ENCODE measurements at regions not wholly inside any gene's neighbourhood (a gene's known extent, or its start where the extent isn't known, plus 50 kb on each side); places are given as distances from the start of the nearest gene placed in this dataset.
"Not testable (repeated sequence)": the region's sequence is repeated elsewhere in the genome, so short reads cannot be mapped to it uniquely, and the experiment has no call there.

DNA sequence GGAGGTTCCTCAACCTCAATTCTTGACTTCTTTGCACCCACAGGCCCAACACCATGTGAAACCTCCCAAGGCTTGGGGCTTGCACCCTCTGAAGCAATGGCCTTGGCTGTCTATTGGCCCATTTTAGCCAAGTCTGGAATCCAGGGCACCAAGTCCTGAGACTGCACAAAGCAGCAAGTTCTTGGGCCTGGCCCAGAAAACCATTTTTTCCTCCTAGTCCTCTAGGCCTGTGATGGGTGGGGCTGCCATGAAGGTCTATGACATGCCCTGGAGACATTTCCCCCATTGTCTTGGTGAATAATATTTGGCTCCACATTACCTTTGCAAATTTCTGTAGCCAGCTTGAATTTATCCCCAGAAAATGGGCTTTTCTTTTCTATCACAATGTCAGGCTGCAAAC lies 849.6 kb upstream of the MANEA start:
- Histone ChIP-seq H3K4me1 (ENCODE audit: control insufficient read depth in 3 of 3, insufficient read depth in 3 of 3, low read length in 3 of 3) (no peaks in the 10 kb centered on the region), H3K9me3 (ENCODE audit: control insufficient read depth in 3 of 3, low read length in 3 of 3) (peaks cover 0 to 6% (median 2%) of the 10 kb centered on the region in 3 donors), H3K36me3 (ENCODE audit: control insufficient read depth in 3 of 3, insufficient read depth in 3 of 3, low read length in 3 of 3) (no peaks in the 10 kb centered on the region), H3K27me3 (ENCODE audit: control insufficient read depth in 3 of 3, insufficient read depth in 3 of 3, low read length in 3 of 3) (no peaks in the 10 kb centered on the region), H3K27ac (ENCODE audit: low read depth, low read length) (no peak overlapping the region), H3K9ac (ENCODE audit: low read depth in 1 of 3, low read length in 3 of 3) (no peak overlapping the region), H3K4me3 (ENCODE audit: low read length in 3 of 3) (no peak overlapping the region)

DNA sequence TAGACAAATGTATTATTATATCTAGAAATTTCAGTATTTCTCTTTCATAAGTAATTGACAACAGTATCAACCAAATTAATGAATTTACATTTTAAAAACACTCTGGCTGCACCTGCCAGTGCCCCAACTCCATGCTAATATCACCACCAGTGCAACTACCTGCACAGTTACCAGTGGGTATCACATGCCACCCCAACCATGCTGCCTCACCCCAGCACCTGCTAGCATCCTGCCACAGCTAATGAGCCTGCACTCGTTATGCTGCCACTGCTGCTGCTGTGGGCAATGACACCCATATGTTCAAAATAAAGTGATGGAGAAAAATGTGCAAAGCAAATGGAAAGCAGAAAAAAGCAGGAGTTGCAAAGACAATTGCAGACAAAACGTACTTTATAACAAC lies 855.9 kb upstream of the MANEA start:
- Histone ChIP-seq H3K27ac (ENCODE audit: low read depth, low read length) (no peak overlapping the region), H3K9me3 (ENCODE audit: control insufficient read depth in 3 of 3, low read length in 3 of 3) (peaks cover 0 to 2% (median 0%) of the 10 kb centered on the region in 3 donors), H3K4me3 (ENCODE audit: low read length in 3 of 3) (no peak overlapping the region), H3K27me3 (ENCODE audit: control insufficient read depth in 3 of 3, insufficient read depth in 3 of 3, low read length in 3 of 3) (no peaks in the 10 kb centered on the region), H3K9ac (ENCODE audit: low read depth in 1 of 3, low read length in 3 of 3) (no peak overlapping the region), H3K36me3 (ENCODE audit: control insufficient read depth in 3 of 3, insufficient read depth in 3 of 3, low read length in 3 of 3) (no peaks in the 10 kb centered on the region), H3K4me1 (ENCODE audit: control insufficient read depth in 3 of 3, insufficient read depth in 3 of 3, low read length in 3 of 3) (no peaks in the 10 kb centered on the region)

DNA sequence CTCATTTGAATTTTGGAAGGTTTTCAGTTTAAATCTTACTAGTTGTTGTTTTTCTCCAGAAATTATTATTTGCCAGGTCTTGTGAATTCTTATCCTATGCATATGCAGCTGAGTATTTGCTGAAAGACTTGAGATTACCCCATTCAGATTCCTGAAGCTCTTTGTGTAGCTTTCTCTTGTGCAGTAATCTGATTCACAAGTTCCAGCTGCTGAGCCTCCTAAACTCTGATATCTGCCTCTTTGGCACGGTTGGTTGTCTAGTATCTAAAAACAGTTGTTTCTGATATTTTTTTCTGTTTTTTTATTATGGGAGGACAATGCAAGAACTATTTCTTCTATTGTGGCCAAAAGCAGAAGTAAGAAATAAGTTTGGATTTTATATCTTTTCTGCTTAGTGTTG lies 863.9 kb upstream of the MANEA start:
- no peak overlapping the region for H3K4me3 ChIP-seq (ENCODE audit: low read length in 3 of 3)
- H3K27ac ChIP-seq (ENCODE audit: low read depth, low read length) = no peak overlapping the region
- no peak overlapping the region for H3K9ac ChIP-seq (ENCODE audit: low read depth in 1 of 3, low read length in 3 of 3)
- no peaks in the 10 kb centered on the region for H3K27me3 ChIP-seq (ENCODE audit: control insufficient read depth in 3 of 3, insufficient read depth in 3 of 3, low read length in 3 of 3)
- no peaks in the 10 kb centered on the region for H3K9me3 ChIP-seq (ENCODE audit: control insufficient read depth in 3 of 3, low read length in 3 of 3)
- no peaks in the 10 kb centered on the region for H3K4me1 ChIP-seq (ENCODE audit: control insufficient read depth in 3 of 3, insufficient read depth in 3 of 3, low read length in 3 of 3)
- no peaks in the 10 kb centered on the region for H3K36me3 ChIP-seq (ENCODE audit: control insufficient read depth in 3 of 3, insufficient read depth in 3 of 3, low read length in 3 of 3)

DNA sequence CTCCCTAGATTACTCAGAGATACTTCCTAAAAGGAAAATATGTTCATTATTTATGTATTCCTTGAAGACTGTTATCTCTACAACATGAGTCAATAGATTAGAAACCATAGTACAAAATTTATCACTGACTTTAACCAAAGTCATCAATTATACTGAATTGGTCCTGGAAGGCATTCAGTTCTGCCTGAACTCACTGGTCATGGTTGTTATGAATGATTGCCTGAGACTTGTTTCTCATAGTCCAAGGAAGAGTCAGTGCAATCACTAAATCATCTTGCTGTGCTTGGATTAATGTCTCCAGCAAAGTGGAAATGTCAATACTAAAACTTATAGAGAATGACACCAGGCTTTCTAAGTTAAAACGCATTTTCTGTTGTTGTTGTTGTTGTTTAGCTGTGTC lies 878.6 kb upstream of the MANEA start:
- no peaks in the 10 kb centered on the region for H3K36me3 ChIP-seq (ENCODE audit: control insufficient read depth in 3 of 3, insufficient read depth in 3 of 3, low read length in 3 of 3)
- H3K9ac ChIP-seq (ENCODE audit: low read depth in 1 of 3, low read length in 3 of 3) = no peak overlapping the region
- no peaks in the 10 kb centered on the region for H3K4me1 ChIP-seq (ENCODE audit: control insufficient read depth in 3 of 3, insufficient read depth in 3 of 3, low read length in 3 of 3)
- no peak overlapping the region for H3K27ac ChIP-seq (ENCODE audit: low read depth, low read length)
- H3K9me3 ChIP-seq (ENCODE audit: control insufficient read depth in 3 of 3, low read length in 3 of 3) = no peaks in the 10 kb centered on the region
- no peak overlapping the region for H3K4me3 ChIP-seq (ENCODE audit: low read length in 3 of 3)
- H3K27me3 ChIP-seq (ENCODE audit: control insufficient read depth in 3 of 3, insufficient read depth in 3 of 3, low read length in 3 of 3) = no peaks in the 10 kb centered on the region

DNA sequence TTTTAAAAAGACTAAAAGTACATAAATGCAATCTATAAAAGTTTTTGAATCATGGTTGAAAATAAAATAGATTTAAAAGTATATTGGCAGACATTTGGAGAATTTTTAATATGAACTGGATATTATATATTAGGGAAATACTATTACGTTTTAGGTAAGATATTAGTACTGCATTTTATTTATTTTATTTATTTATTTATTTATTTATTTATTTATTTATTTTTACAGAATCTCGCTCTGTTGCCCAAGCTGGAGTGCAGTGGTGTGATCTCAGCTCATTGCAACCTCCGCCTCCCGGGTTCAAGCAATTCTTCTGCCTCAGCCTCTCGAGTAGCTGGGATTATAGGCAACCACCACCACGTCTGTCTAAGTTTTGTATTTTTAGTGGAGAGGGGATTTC lies 890.1 kb upstream of the MANEA start:
- H3K9ac ChIP-seq (ENCODE audit: low read depth in 1 of 3, low read length in 3 of 3); H3K36me3 ChIP-seq (ENCODE audit: control insufficient read depth in 3 of 3, insufficient read depth in 3 of 3, low read length in 3 of 3); H3K27me3 ChIP-seq (ENCODE audit: control insufficient read depth in 3 of 3, insufficient read depth in 3 of 3, low read length in 3 of 3); H3K4me3 ChIP-seq (ENCODE audit: low read length in 3 of 3); H3K9me3 ChIP-seq (ENCODE audit: control insufficient read depth in 3 of 3, low read length in 3 of 3); H3K4me1 ChIP-seq (ENCODE audit: control insufficient read depth in 3 of 3, insufficient read depth in 3 of 3, low read length in 3 of 3); H3K27ac ChIP-seq (ENCODE audit: low read depth, low read length): not testable (repeated sequence)

DNA sequence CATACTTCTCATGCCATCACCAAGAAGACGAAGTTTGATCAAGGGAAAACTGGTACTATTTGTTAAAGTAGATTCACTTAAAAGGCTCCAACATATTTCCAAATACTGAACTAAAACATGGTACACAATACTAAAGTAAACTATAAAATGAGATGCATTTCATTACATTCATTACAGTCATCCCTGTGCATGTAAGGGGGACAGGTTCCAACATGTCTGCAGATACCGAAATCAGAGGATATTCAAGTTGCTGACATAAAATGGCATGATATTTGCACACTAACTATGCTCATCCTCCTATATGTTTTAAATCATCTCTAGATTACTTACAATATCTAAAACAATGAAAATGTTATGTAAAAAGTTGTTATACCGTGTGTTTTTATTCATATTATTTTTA lies 893.9 kb upstream of the MANEA start:
- Histone ChIP-seq H3K9ac (ENCODE audit: low read depth in 1 of 3, low read length in 3 of 3) (no peak overlapping the region), H3K27me3 (ENCODE audit: control insufficient read depth in 3 of 3, insufficient read depth in 3 of 3, low read length in 3 of 3) (no peaks in the 10 kb centered on the region), H3K4me3 (ENCODE audit: low read length in 3 of 3) (no peak overlapping the region), H3K4me1 (ENCODE audit: control insufficient read depth in 3 of 3, insufficient read depth in 3 of 3, low read length in 3 of 3) (no peaks in the 10 kb centered on the region), H3K9me3 (ENCODE audit: control insufficient read depth in 3 of 3, low read length in 3 of 3) (no peaks in the 10 kb centered on the region), H3K36me3 (ENCODE audit: control insufficient read depth in 3 of 3, insufficient read depth in 3 of 3, low read length in 3 of 3) (no peaks in the 10 kb centered on the region), H3K27ac (ENCODE audit: low read depth, low read length) (no peak overlapping the region)

DNA sequence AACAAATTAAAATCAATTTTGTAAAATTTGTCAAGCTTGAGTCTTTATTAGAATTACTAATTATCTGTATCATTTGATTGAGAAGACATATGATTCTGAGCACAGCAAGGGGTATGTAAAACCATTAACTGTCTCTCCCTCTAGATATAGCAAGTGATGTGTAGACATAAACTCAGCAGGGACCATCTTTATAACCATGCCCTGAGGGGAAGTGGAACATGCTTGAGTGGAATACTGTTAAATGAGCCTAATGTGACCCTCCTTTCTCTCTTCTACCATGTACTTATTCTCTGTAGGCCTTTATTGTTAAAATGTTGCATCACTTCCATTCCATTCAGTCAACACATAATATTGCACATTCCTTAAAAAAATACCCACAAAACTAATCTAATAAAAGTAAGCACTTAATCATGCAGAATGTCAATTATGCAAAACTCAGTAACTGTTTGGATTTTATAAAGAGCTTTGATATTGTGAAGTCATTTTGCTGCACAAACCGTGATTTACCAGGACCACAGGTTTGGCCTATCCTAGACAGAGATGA lies 896.6 kb upstream of the MANEA start:
- H3K36me3 ChIP-seq (ENCODE audit: control insufficient read depth in 3 of 3, insufficient read depth in 3 of 3, low read length in 3 of 3) = no peaks in the 10 kb centered on the region
- no peak overlapping the region for H3K4me3 ChIP-seq (ENCODE audit: low read length in 3 of 3)
- no peaks in the 10 kb centered on the region for H3K9me3 ChIP-seq (ENCODE audit: control insufficient read depth in 3 of 3, low read length in 3 of 3)
- H3K27ac ChIP-seq (ENCODE audit: low read depth, low read length) = no peak overlapping the region
- H3K27me3 ChIP-seq (ENCODE audit: control insufficient read depth in 3 of 3, insufficient read depth in 3 of 3, low read length in 3 of 3) = no peaks in the 10 kb centered on the region
- H3K4me1 ChIP-seq (ENCODE audit: control insufficient read depth in 3 of 3, insufficient read depth in 3 of 3, low read length in 3 of 3) = no peaks in the 10 kb centered on the region
- no peak overlapping the region for H3K9ac ChIP-seq (ENCODE audit: low read depth in 1 of 3, low read length in 3 of 3)

DNA sequence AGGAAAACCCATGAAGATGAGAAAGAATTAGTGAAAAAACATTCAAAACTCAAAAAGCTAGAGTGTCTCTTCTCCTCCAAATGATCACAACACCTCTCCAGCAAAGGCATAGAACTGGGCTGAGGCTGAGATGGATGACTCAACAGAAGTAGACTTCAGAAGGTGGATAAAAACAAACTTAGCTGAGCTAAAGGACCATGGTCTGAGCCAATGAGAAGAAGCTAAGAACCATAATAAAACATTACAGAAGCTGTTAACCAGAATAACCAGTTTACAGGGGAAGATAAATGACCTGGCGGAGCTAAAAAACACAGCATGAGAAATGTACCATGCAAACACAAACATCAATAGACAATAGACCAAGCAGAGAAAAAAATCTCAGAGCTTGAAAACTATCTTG lies 904.1 kb upstream of the MANEA start:
- Histone ChIP-seq H3K9ac (ENCODE audit: low read depth in 1 of 3, low read length in 3 of 3) (no peak overlapping the region), H3K27ac (ENCODE audit: low read depth, low read length) (no peak overlapping the region), H3K4me3 (ENCODE audit: low read length in 3 of 3) (no peak overlapping the region), H3K4me1 (ENCODE audit: control insufficient read depth in 3 of 3, insufficient read depth in 3 of 3, low read length in 3 of 3) (no peaks in the 10 kb centered on the region), H3K9me3 (ENCODE audit: control insufficient read depth in 3 of 3, low read length in 3 of 3) (peaks cover 0 to 2% (median 0%) of the 10 kb centered on the region in 3 donors), H3K36me3 (ENCODE audit: control insufficient read depth in 3 of 3, insufficient read depth in 3 of 3, low read length in 3 of 3) (no peaks in the 10 kb centered on the region), H3K27me3 (ENCODE audit: control insufficient read depth in 3 of 3, insufficient read depth in 3 of 3, low read length in 3 of 3) (no peaks in the 10 kb centered on the region)

DNA sequence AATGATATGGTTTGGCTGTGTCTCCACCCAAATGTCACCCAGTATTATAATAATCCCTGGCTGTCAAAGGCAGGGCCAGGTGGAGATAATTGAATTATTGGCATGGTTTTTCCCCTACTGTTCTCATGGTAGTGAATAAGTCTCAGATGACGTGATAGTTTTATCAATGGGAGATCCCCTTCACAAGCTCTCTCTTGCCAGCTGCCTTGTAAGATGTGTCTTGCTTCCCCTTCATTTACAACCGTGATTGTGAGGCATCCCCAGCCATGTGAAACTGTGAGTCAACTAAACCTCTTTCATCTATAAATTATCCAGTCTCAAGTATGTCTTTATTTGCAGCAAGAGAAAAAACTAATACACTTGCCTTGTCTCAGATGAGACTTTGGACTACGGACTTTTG lies 907.3 kb upstream of the MANEA start:
- Histone ChIP-seq H3K9me3 (ENCODE audit: control insufficient read depth in 3 of 3, low read length in 3 of 3) (peaks cover 0 to 2% (median 0%) of the 10 kb centered on the region in 3 donors), H3K27ac (ENCODE audit: low read depth, low read length) (no peak overlapping the region), H3K27me3 (ENCODE audit: control insufficient read depth in 3 of 3, insufficient read depth in 3 of 3, low read length in 3 of 3) (no peaks in the 10 kb centered on the region), H3K9ac (ENCODE audit: low read depth in 1 of 3, low read length in 3 of 3) (no peak overlapping the region), H3K4me1 (ENCODE audit: control insufficient read depth in 3 of 3, insufficient read depth in 3 of 3, low read length in 3 of 3) (no peaks in the 10 kb centered on the region), H3K36me3 (ENCODE audit: control insufficient read depth in 3 of 3, insufficient read depth in 3 of 3, low read length in 3 of 3) (no peaks in the 10 kb centered on the region), H3K4me3 (ENCODE audit: low read length in 3 of 3) (no peak overlapping the region)

DNA sequence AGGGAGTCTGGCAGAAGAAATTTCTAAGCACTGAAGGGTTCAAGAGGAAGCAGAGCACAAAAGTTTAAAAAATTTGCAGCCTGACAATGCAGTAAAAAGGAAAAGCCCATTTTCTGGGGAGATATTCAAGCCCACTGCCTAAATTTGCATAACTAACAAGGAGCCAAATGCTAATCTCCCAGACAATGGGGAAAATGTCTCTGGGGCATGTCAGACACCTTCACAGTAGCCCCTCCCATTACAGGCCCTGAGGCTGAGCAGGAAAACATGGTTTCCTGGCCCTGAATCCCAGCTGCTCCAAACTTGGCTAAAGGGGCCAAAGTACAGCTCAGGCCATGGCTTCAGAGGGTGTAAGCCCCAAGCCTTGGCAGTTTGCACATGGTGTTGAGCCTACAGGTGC lies 908.5 kb upstream of the MANEA start:
- Histone ChIP-seq H3K9me3 (ENCODE audit: control insufficient read depth in 3 of 3, low read length in 3 of 3) (peaks cover 0 to 2% (median 0%) of the 10 kb centered on the region in 3 donors), H3K4me3 (ENCODE audit: low read length in 3 of 3) (no peak overlapping the region), H3K4me1 (ENCODE audit: control insufficient read depth in 3 of 3, insufficient read depth in 3 of 3, low read length in 3 of 3) (no peaks in the 10 kb centered on the region), H3K27me3 (ENCODE audit: control insufficient read depth in 3 of 3, insufficient read depth in 3 of 3, low read length in 3 of 3) (no peaks in the 10 kb centered on the region), H3K9ac (ENCODE audit: low read depth in 1 of 3, low read length in 3 of 3) (no peak overlapping the region), H3K36me3 (ENCODE audit: control insufficient read depth in 3 of 3, insufficient read depth in 3 of 3, low read length in 3 of 3) (no peaks in the 10 kb centered on the region), H3K27ac (ENCODE audit: low read depth, low read length) (no peak overlapping the region)

DNA sequence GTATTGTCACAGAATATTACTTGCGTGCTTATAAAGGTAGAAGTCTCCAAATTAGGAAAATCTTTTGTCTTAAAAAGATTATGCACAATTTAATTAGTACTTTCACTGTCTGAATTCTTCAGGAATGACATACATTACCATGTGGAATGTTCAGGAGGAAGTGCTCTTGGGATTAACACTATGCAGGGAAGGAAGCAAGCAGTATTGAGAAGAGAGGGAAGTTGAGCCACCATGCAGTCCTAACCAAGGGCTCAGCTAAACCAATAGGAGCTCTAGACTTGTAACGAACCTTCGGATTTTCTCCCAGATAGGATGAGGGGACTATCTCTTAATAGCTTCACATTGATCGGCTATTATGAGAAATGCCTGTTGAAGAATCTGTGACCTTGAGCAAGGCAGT lies 918.4 kb upstream of the MANEA start:
- H3K9me3 ChIP-seq (ENCODE audit: control insufficient read depth in 3 of 3, low read length in 3 of 3) = peaks cover 0 to 3% (median 0%) of the 10 kb centered on the region in 3 donors
- no peaks in the 10 kb centered on the region for H3K27me3 ChIP-seq (ENCODE audit: control insufficient read depth in 3 of 3, insufficient read depth in 3 of 3, low read length in 3 of 3)
- H3K4me1 ChIP-seq (ENCODE audit: control insufficient read depth in 3 of 3, insufficient read depth in 3 of 3, low read length in 3 of 3) = no peaks in the 10 kb centered on the region
- H3K4me3 ChIP-seq (ENCODE audit: low read length in 3 of 3) = no peak overlapping the region
- no peak overlapping the region for H3K9ac ChIP-seq (ENCODE audit: low read depth in 1 of 3, low read length in 3 of 3)
- no peaks in the 10 kb centered on the region for H3K36me3 ChIP-seq (ENCODE audit: control insufficient read depth in 3 of 3, insufficient read depth in 3 of 3, low read length in 3 of 3)
- no peak overlapping the region for H3K27ac ChIP-seq (ENCODE audit: low read depth, low read length)
